Vagina (tissue), 2 donors: ENCODE measurements at regions not wholly inside any gene's neighbourhood (a gene's known extent, or its start where the extent isn't known, plus 50 kb on each side); places are given as distances from the start of the nearest gene placed in this dataset.
"Not testable (repeated sequence)": the region's sequence is repeated elsewhere in the genome, so short reads cannot be mapped to it uniquely, and the experiment has no call there.

ENCODE experiments used
- CTCF ChIP-seq, 3 experiments: fragments of 450-650 bp in 2 of 3; fragments of 200-600 bp in 1 of 3; sonication (generic) in 1 of 3; IDR thresholded peaks; one replicate each; pipeline ENCODE4 v1.5.1; 2017 to 2019; ENCODE audit warnings: antibody characterized with exemption in 3 of 3, mild to moderate bottlenecking in 2 of 3, moderate library complexity in 2 of 3
- POLR2A ChIP-seq, 2 donors: fragments of 450-650 bp; IDR thresholded peaks; one replicate each; pipeline ENCODE4 v1.6.1; 2017; ENCODE audit warnings: antibody characterized with exemption in 2 of 2, mild to moderate bottlenecking in 2 of 2, moderate library complexity in 2 of 2
- POLR2AphosphoS5 ChIP-seq, 2 donors: sonication (generic); formaldehyde crosslinking; IDR thresholded peaks; one replicate each; pipeline ENCODE4 v1.9.0; 2017; ENCODE audit warnings: antibody characterized with exemption in 2 of 2, mild to moderate bottlenecking in 2 of 2, low read depth in 1 of 2; ENCODE audit not compliant: insufficient read depth in 1 of 2

- not testable (repeated sequence) for TF ChIP-seq CTCF (IDR thresholded peaks at IDR 0.05); POLR2A (IDR thresholded peaks at IDR 0.05); POLR2AphosphoS5 (IDR thresholded peaks at IDR 0.05; ENCODE audit: insufficient read depth in 1 of 2, low read depth in 1 of 2)
These were observed 148.7 kb upstream of the FAT4 start for GRCh38 chr4:125166012-125166411.
